Chondrocyte (in vitro differentiated cells): ENCODE measurements at regions not wholly inside any gene's neighbourhood (a gene's known extent, or its start where the extent isn't known, plus 50 kb on each side); places are given as distances from the start of the nearest gene placed in this dataset.

Source experiments
- DNase-seq: peaks from one replicate; pipeline ENCODE4 v3.0.0; 2021; ENCODE audit warnings: mixed read lengths, low spot score
- H3K27ac Mint-ChIP-seq: one replicate; pipeline ENCODE4 v1.8.0; 2021; ENCODE audit warnings: mild to moderate bottlenecking, moderate library complexity, mixed read lengths; ENCODE audit not compliant: unreplicated experiment
- H3K27me3 Mint-ChIP-seq: 2 replicates; pipeline ENCODE4 v1.8.0; 2021; ENCODE audit warnings: low read depth, mixed read lengths
- H3K36me3 Mint-ChIP-seq: 2 replicates; pipeline ENCODE4 v1.8.0; 2021; ENCODE audit warnings: low read depth, mixed read lengths
- H3K4me1 Mint-ChIP-seq: 2 replicates; pipeline ENCODE4 v1.8.0; 2021; ENCODE audit warnings: low read depth, mild to moderate bottlenecking, mixed read lengths
- H3K4me3 Mint-ChIP-seq: one replicate; pipeline ENCODE4 v1.8.0; 2021; ENCODE audit warnings: mild to moderate bottlenecking, moderate library complexity, mixed read lengths; ENCODE audit not compliant: unreplicated experiment
- H3K9me3 Mint-ChIP-seq: 2 replicates; pipeline ENCODE4 v1.8.0; 2021; ENCODE audit warnings: low read depth, mixed read lengths
- CTCF ChIP-seq: fragments of 200-600 bp; sonication (generic); IDR thresholded peaks from 2 replicates; pipeline ENCODE4 v1.5.0; 2021; ENCODE audit warnings: antibody characterized with exemption, mild to moderate bottlenecking, moderate library complexity

- DNase-seq = no peak
- Mint-ChIP-seq H3K27ac (peak overlapping the region; percentile 78), H3K4me1 (peaks cover 19% of the 10 kb centered on the region), H3K36me3 (no peaks in the 10 kb centered on the region), H3K9me3 (no peaks in the 10 kb centered on the region), H3K27me3 (no peaks in the 10 kb centered on the region), H3K4me3 (no peak overlapping the region)
- no peak for TF ChIP-seq CTCF
Observed at GRCh38 chr7:68321776-68322496, 1276.3 kb upstream of the AUTS2 start.

GRCh38 chr7:68324621-68325020 lies 1273.7 kb upstream of the AUTS2 start:
- Mint-ChIP-seq H3K27me3 (no peaks in the 10 kb centered on the region), H3K27ac (no peak overlapping the region), H3K4me3 (no peak overlapping the region), H3K9me3 (no peaks in the 10 kb centered on the region), H3K36me3 (no peaks in the 10 kb centered on the region), H3K4me1 (peaks cover 19% of the 10 kb centered on the region)
- no peak for DNase-seq
- no peak for TF ChIP-seq CTCF

GRCh38 chr7:68334216-68334615 lies 1264.1 kb upstream of the AUTS2 start:
- Mint-ChIP-seq H3K27me3 (peaks cover 2% of the 10 kb centered on the region), H3K4me1 (peaks cover 10% of the 10 kb centered on the region)

GRCh38 chr7:68334636-68335272 lies 1263.5 kb upstream of the AUTS2 start:
- Mint-ChIP-seq H3K27me3 (peaks cover 2% of the 10 kb centered on the region), H3K36me3 (no peaks in the 10 kb centered on the region), H3K9me3 (peaks cover 15% of the 10 kb centered on the region), H3K4me1 (peaks cover 10% of the 10 kb centered on the region), H3K27ac (no peak overlapping the region), H3K4me3 (no peak overlapping the region)
- TF ChIP-seq CTCF = no peak
- no peak for DNase-seq

More at GRCh38 chr7:68334216-68334615, 1264.1 kb upstream of the AUTS2 start:
- Mint-ChIP-seq H3K4me3 (no peak overlapping the region), H3K27ac (no peak overlapping the region), H3K9me3 (peaks cover 14% of the 10 kb centered on the region), H3K36me3 (no peaks in the 10 kb centered on the region)
- no peak for TF ChIP-seq CTCF
- no peak for DNase-seq

- no peak for TF ChIP-seq CTCF
- Mint-ChIP-seq H3K36me3 (peaks cover 3% of the 10 kb centered on the region), H3K4me1 (peaks cover 10% of the 10 kb centered on the region), H3K27me3 (peaks cover 4% of the 10 kb centered on the region), H3K4me3 (no peak overlapping the region), H3K27ac (no peak overlapping the region), H3K9me3 (peaks cover 13% of the 10 kb centered on the region)
- no peak for DNase-seq
Observed at GRCh38 chr7:68336594-68336993, 1261.7 kb upstream of the AUTS2 start.
